T1000 (cell line): ENCODE measurements at regions not wholly inside any gene's neighbourhood (a gene's known extent, or its start where the extent isn't known, plus 50 kb on each side); places are given as distances from the start of the nearest gene placed in this dataset.
"Not testable (repeated sequence)": the region's sequence is repeated elsewhere in the genome, so short reads cannot be mapped to it uniquely, and the experiment has no call there.

ENCODE experiments used
- DNase-seq: peaks from one replicate; lab custom pipeline; 2025; ENCODE audit warnings: mixed read lengths; lab: John Stamatoyannopoulos, UW

DNA sequence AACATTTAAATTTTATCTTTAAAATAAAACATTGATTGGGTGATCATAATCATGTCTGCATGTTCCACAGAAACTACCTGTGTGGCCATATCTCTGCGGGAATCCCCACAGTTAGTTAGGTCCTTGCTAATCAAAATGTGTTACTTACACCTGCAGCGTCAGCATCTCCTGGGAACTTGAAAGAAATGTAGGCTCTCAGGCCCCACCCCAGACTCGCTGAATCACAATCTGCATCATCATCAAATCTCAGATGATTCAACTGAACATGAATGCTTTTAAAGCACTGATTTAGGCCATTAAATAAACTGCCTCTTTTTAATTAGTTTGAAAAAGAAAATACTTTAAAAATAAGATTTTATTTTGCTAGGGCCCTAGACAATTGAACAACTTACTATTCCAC is 577.8 kb downstream of the PYDC2 start:
- no peak for DNase-seq

DNA sequence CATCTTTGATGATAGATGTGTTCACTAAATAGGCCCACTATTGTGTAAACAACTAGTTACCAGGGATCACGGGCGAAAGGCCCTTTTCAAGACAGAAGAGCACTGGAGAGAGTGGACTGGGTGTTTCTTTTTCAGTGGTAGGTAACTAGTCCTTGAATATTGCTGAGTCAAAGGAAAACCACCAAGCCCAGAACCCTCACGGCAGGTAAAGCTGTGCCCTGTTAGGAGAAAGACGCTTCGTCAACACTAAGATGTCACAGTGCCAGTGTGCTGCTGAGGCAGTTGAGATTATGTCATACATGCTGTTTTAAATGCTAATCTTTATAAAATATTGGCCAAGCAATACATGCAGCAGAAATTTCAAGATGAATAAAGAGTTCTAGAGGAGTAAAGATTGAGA is 578.6 kb downstream of the PYDC2 start:
- no peak for DNase-seq

- no peak for DNase-seq
Measured at GRCh38 chr3:192040282-192041043, 579.5 kb downstream of the PYDC2 start.

DNA sequence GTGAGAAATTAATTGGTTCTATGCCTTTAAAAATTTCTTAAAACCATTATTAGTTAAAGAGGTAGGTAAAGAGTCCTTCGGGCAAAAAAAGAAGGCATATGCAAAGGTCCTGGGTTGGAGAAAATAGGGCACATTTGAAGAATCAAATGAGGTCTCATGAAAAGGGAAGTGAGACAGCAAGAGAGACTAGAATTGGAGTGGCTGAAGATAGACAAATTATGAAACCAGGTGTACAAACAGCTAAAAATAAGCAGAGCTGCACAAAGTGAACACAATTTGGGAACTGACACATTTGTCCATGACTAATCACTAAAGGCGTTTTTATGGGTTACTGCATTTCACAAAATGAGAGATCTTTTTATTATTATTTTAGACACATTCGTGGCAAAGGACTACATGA is 581.2 kb downstream of the PYDC2 start:
- no peak for DNase-seq

- DNase-seq: no peak
Measured at GRCh38 chr3:192054881-192055280, 593.9 kb downstream of the PYDC2 start.

DNA sequence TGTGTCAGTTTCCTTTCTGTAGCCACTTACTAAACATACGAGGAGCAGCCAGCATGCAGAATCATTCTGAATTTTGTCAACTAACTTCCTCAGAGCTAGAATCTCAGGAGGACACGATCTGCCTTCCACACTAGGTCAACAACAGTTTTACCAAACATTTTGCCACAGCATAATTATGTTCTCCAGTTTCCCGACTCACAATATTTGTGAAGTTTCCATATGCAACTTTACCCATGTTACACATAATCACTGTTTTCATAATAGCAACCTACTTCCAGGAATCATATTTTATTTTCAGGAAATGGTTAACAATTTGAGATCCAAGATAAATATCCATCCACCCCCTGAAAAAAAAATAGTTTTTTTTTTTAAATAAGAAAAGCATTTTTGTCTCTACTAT is 595.0 kb downstream of the PYDC2 start:
- DNase-seq: no peak

DNA sequence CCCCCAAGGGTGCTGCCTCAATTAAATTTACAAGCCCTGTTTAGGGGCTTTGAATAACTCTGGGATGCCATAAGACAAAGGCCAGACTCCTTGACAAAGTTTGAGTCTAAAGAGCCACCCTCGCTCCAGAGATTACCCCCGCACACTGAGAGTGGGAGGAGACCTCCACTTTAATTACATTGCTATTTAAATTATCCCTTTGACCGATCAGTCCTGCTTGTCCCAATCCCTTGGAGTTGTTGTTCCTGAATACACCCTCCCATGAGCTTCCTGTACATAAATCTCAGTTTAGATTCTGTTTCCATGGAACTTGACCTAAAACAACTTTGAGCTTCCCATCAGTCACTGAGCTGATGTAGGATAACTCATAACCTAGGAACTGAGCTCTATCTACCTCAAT is 596.3 kb downstream of the PYDC2 start:
- no peak for DNase-seq

DNA sequence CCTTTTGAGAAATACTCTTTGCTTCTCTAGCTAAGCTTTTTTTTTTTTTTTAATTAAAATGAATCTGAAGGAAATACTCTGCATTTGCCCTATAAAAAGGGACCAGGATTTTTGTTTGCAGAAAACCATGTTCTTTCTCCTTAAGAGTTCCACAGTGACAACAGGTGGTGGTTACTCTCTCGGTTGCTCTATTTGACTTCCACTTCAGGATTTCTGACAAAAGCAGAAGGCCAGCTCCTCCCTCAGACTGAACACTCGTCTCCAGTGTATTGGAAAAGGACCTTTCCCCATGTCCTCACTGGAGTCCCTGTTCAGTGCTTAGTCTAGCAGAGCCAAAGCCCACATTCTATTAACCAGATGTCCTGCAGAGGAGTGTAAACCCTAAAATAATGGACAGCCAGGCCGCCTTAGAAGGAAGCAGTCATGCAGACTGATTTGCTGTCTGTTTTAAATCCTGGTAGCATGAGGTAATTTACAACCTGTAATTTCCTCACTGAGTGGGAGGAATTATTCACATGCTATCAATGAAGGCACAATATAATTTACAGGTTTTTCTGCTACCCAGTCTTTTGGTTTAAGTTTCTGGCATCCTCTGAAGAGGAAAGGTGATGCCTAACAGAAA is 599.3 kb downstream of the PYDC2 start:
- no peak for DNase-seq

DNA sequence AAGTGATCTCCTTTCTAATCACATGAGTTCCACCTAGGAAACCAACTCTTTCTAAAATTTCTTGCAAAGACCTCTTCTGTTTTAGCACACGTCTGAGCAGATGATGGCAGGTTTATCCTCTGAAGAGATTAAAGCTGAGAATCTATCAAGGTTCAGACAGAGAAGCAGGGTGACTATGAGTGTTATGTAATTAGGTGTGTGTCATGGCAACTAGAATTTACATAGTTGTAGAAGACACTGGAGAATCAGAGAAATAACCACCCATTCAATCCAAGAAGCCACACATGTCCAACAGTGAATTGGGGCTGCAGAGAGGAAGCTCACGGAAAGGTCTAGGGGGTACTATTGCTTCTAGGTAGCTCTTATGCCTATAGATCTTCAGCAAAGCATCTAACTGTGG is 600.5 kb downstream of the PYDC2 start:
- no peak for DNase-seq

DNA sequence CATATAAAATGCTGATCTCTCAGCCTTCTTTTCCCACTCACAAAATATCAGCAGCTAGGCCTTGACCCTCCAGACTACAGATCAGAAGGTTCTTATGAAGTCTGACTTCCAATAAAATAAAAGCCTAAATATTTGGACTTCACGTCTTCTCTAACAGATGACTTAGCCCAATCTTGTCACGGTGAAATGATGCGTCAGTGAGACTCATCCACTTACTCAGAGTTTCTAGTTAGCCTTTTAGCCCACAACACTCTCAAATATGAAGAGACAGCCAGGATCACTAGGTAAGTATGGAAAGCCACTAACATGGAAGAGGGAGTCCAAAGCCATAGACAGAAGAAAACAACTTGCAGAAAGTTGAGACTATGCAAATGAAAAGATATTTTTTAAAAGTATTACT is 601.2 kb downstream of the PYDC2 start:
- DNase-seq: no peak

GRCh38 chr3:192063570-192063969 is 602.6 kb downstream of the PYDC2 start:
- no peak for DNase-seq

GRCh38 chr3:192064959-192065358 is 604.0 kb downstream of the PYDC2 start:
- no peak for DNase-seq

- not testable (repeated sequence) for DNase-seq
Measured at GRCh38 chr3:192066253-192066652, 605.3 kb downstream of the PYDC2 start.

DNA sequence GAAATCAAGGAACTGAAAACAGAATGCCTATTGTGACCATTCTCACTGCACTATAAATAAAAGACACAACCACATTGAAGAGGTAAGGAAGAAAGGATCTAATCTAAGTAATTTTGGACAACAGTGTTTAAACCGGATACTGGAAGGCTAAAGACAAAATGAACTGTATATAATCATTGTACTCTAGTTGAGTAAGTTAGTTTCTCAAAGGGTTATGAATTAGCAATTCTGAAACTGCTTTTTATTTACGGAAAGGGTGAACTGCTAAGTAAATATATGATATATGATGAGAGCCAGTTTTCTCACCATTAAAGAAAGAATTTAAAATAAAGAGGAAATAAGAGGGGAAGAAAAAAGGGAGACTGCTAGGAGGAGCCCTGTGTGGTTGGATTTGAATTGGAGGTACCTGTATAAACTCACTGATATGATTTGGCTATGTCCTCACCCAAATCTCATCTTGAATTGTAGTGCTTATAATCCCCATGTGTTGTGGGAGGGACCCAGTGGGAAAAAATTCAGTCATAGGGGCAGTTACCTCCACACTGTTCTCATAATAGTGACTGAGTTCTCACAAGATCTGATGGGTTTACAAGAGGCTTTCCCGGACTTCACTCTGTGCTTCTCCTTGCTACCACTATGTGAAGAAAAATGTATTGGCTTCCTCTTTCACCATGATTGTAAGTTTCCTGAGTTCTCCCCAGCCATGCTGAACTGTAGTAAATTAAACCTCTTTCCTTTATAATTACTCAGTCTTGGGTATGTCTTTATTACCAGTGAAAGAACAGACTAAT is 607.7 kb downstream of the PYDC2 start:
- DNase-seq: no peak

DNA sequence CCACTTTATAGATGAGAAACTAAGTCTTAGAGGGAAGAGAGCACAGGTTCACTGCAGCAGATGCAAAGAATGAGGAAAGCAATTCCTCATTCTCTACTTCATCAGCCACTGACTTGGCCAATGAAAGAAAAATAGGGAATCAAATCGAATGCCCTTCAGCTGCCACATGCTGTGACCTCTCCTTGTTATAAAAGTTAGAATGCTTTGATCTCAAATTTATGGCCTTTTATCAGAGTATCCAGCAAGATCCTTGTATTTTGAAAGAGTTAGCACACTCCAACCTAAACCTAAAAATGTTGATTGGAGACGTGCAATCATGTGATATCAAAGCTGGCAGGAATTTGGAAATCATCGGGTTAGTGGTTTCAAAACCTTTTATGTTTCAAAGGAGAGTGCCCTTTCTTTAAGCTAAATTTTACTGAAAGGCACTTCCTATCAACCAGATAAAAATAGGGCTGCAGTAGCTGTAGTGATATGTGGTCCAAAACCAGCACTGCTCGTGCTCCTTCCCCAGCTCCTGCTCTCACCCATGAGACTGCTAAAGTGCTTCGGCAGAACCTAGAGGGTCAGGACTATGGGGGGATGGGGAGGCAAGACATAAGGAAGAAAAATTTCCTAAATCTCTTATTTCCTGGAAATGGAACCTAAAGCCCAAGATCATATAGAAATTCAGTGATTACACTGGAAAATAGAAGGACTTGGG is 617.0 kb downstream of the PYDC2 start:
- no peak for DNase-seq

DNA sequence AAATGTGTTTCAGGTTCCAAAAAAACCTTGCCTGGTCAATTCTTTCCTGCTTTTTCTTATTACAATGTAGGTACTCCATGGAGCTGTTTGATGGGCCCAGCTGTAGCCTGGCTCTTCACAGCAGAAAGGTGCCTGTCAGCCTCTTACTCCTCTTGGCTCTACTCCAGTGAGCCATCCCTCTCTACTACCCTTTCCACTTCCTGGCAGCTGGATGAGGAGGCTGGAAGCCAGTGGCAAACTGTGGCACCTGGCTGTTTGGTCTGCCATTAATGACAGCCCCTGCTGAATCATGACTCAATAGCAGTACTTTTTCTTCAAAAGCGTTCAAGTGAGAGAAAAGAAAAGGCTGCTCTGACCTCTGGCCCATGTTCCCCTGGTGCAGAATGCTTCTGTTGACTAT is 618.1 kb downstream of the PYDC2 start:
- no peak for DNase-seq

GRCh38 chr3:192080336-192080735 is 619.4 kb downstream of the PYDC2 start:
- DNase-seq: no peak

- DNase-seq: no peak
Measured at GRCh38 chr3:192082730-192083660, 622.0 kb downstream of the PYDC2 start.
